Endothelial cell of hepatic sinusoid (primary cell): ENCODE measurements at regions not wholly inside any gene's neighbourhood (a gene's known extent, or its start where the extent isn't known, plus 50 kb on each side); places are given as distances from the start of the nearest gene placed in this dataset.
"Not testable (repeated sequence)": the region's sequence is repeated elsewhere in the genome, so short reads cannot be mapped to it uniquely, and the experiment has no call there.

Source experiments
- in situ Hi-C: cut with HindIII; loops from 2 replicates; pipeline ENCODE4 v1.10.0; 2017; ENCODE audit warnings: low sequenced_read_pairs

DNA sequence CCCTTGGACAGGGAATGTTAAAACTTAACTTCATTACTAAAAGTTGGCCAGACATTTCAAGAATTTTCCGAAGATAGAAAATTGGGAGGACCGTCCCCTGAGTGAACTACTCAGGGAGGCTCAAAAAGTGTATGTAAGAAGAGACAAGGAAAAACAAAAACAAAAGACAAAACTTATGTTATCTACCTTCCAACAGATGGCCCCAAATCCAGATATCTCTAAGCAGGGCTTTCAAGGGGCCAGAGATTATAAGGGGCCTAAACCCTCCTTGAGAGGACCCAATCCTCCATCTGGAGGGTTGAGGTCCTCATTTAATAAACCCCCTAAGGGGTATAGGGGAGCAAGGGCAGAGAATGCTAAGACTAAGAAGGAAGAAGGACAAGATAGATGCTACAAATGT is 203.6 kb downstream of the SH2D4B start:
- in situ Hi-C loops = no loop called here

DNA sequence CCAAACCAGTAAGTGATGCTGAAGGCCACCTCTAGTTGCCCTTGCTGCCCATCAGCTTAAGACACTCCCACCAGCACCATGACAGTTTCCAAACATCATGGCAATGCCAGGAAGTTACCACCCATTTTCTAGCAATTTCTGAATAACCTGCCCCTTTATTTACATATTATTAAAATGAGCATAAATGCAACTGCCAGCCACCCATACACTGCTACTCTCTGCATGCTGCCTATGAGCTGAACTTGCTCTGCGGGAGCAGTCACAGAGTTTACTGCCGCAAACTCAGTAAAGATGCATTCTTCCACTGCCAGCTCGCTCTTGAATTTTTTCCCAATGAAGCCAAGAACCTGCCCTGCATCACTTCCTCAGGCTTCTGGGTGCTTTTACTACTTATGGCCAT is 212.6 kb downstream of the SH2D4B start:
- in situ Hi-C loops = no loop called here

DNA sequence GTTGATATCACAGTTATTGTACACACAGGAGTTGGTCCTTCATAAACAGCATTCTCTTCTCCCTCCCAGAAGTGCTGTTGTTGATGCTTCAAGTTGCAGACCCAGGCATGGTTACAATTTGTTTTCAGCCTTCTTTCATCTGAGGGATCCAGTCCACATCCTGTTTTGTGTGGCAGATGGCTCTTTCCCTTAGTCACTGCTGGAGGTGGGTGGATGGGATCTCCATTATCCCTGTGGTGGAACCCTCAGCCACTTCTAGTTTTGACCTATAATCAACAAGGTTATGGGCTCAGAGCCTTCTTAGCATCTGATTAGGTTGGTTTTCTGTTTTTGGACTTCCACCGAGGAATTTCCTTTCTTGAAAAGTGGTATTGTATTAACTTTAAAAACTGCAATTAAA is 214.2 kb downstream of the SH2D4B start:
- in situ Hi-C loops = no loop called here

GRCh38 chr10:80753612-80754011 is 215.9 kb downstream of the SH2D4B start:
- in situ Hi-C loops = no loop called here

DNA sequence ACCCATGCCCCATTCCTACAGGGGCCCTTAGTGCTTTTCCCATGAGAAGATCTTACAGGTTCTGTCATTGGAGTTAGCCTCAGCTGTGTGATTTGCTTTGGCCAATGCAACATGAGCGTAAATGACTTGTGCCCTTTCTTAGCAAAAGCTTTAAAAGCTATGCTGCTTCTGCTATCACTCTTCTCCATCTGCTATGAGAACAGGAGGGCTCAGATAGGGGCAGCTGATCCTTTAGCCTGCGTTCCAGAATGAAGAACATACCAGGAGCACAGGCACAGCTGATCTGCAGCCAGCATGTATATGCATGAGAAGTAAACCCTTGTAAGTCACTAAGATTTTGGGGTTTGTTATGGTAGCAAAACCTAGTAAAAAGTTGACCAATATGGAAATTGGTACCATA is 218.2 kb downstream of the SH2D4B start:
- in situ Hi-C loops = no loop called here

GRCh38 chr10:80759693-80760092 is 222.0 kb downstream of the SH2D4B start:
- in situ Hi-C loops = no loop called here

- in situ Hi-C loops = no loop called here
Observed at GRCh38 chr10:80760914-80761371, 223.2 kb downstream of the SH2D4B start.

DNA sequence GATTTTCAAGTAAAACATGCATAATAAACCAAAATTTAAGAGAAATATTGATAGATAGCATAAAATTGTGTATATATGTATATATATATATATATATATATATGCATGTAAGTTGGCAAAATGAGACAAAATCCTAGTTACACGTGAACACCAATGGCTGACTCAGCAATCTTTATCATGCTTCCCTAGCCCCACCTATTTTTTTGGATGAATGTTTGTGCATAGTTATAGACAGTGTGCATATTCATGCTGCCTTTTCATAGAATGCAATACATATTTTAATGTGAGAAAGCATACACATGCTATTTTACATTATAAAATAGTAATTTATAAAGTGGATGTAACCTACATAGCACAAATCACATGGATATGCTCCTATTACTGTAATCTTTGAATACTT is 230.3 kb downstream of the SH2D4B start:
- in situ Hi-C loops = no loop called here

GRCh38 chr10:80769700-80770160 is 232.0 kb downstream of the SH2D4B start:
- in situ Hi-C loops = no loop called here

DNA sequence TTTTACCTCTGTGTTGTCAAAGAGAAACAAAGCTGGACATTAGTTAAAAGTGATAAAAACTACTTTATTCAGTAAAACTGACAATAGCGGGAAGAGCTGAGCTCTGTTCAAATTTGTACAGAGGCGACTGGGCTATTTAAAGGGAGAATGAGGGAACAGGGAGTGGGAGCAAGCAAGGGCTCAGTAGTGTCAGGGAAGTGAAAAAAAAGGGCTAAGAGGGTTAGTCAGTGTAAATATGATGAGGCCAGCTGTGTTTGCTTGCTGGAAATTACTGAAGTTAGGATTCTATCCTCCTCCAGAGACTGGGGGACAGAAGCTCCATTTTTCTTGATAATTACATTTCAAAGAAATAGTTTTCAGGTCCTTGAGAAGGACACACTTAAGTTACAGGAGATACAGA is 232.5 kb downstream of the SH2D4B start:
- in situ Hi-C loops = no loop called here

GRCh38 chr10:80771285-80771684 is 233.6 kb downstream of the SH2D4B start:
- in situ Hi-C loops = no loop called here

- in situ Hi-C loops = no loop called here
Observed at GRCh38 chr10:80771902-80772555, 234.3 kb downstream of the SH2D4B start.

- in situ Hi-C loops = no loop called here
Observed at GRCh38 chr10:80772596-80772995, 234.9 kb downstream of the SH2D4B start.

DNA sequence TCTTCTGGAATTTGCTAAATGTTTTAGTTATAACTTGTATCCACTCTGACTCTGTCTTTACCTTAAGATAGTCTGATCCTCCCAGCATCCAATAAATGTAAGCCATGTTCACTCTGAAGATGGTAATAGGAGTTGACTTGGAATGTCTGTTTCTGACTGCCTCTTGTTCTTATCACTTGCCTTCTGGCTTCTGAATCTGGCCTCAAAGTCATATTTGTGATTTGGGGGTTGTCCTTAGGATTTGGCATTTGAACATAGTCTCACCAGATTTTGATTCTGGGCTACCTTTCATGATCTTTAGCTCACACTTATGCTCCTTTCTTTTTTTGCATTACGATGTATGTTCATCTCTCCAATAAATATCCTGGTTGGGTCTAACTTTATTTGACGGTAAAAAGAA is 247.0 kb downstream of the SH2D4B start:
- in situ Hi-C loops = no loop called here

DNA sequence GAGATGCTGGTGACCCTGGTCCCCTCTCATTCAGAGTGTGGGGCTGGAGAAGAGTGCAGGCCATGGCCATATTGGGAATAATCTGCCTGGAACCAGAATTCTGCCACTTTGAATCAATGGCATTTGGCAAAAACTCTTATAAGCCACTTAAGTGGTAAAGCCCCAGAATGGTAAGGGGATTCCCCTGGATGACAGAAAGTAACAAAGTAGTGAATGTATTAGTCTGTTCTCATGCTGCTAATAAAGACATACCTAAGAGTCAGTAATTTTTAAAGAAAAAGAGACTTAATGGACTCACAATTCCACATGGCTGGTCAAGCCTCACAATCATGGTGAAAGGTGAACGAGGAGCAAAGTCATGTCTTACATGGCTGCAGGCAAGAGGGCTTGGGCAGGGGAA is 248.6 kb downstream of the SH2D4B start:
- in situ Hi-C loops = no loop called here

DNA sequence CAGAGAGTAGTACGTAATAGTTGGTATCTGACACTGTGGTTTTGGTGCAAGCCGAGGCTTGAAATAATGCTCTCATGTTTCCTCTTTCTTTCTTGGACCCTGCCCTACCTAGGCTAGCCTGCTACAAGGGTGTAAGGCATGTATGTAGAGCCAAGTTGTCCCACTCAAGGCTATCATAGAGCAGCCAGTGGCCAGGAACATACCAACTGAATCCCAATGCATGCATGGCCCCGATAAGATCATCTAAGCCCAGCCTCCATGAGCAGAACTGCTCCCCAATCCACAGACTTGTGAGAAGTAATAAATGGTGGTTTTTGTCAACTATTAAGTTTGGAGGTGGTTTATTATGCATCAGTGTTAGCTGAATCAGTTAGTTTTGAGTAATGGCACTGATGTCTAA is 250.2 kb downstream of the SH2D4B start:
- in situ Hi-C loops = no loop called here

DNA sequence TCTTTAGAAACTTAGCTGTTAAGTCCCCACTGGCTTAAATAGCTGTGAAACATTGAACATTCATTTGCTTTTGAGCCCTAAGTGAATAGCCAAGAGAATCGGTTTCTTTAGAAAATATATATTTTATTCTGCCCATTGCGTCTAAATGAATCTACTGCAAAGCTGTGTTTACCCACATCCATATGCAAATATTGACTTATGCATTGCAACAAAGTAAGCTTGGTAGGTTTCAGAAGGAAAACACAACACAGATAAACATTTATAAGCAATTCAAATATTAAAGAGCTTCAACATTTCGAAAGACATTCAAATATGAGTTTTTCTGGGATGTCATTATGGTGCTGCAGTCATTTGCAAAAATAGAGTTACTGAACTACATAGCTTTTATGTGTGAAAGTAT is 257.3 kb downstream of the SH2D4B start:
- in situ Hi-C loops = no loop called here

DNA sequence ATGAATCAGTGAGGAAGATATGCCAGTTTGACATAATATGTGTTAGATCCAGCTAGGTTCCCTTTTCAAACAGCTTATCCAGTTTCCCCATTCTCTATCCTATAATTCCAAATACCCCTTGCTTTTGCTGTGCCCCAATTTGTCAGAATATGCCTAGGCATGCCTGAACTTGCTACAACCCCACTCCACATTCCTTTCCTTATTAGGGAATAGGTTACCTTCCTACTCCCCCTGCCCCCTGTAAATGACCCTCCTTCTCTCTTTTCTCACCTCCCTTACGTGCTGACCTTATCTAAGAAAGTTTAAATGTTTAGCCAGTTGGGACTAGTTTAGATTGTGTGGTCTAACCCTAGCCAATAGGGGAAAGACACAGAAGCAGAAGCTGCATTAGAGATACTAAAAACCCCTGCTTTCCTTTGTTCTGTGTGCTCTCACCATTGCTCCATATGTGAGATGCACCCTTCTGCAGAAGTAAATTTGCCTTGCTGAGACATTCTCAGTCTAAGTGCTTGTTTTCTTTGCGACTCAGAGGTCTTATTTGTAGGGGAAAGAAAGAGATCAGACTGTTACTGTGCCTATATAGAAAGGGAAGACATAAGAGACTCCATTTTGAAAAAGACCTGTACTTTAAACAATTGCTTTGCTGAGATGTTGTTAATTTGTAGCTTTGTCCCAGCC is 267.8 kb downstream of the SH2D4B start:
- in situ Hi-C loops = no loop called here

DNA sequence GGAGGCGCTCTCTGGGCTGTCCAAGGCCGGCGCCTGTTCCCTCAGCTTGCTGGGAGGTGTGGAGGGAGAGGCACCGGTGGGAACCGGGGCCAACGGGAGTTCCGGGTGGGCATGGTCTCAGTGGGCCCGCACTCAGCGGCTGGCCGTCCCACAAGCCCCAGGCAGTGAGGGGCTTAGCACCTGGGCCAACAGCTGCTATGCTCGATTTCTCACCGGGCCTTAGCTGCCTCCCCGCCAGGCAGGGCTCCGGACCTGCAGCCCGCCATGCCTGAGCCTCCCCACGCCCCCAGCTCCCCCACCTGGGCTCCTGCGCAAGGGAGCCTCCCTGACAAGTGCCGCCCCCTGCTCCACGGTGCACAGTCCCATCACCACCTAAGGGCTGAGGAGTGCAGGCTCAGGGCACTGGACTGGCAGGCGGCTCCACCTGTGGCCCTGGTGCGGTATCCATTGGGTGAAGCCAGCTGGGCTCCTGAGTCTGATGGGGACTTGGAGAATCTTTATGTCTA is 276.5 kb downstream of the SH2D4B start:
- in situ Hi-C loops = no loop called here

DNA sequence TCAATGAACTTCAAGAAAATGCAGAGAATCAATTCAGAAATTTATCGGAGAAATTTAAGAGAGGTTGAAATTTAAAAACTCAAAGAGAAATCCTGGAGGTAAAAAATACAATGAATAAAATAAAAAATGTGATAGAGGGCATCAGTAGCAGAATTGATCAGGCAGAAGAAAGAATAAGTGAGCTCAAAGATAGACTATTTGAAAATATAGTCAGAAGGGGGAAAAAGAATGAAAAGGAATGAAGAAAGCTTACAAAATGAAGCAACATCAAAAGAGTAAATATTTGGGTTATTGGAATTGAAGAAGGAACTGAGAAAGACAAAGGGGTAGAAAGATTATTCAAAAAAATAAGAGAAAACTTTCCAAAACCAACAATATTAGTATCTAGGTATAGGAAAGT is 291.4 kb downstream of the SH2D4B start:
- in situ Hi-C loops = no loop called here

DNA sequence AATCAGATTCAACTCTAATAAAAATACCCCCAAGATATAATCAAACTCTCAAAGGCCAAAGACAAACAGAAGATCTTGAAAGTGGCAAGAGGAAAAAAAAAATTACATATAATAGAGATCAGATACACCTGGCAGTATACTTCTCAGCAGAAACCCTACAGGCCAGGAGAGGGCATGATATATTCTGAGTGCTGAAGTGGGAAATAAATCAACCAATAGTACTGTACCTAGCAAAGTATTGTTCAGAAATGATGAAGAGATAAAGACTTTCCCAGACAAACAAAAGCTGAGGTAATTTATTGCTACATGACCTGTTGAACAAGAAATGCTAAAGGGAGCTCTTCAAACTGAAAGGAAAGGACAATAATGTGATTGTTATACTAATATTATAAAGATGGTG is 291.9 kb downstream of the SH2D4B start:
- in situ Hi-C loops = no loop called here

- in situ Hi-C loops = not testable (repeated sequence)
Observed at GRCh38 chr10:80832693-80833092, 295.0 kb downstream of the SH2D4B start.
